ENCODE measurements at regions not wholly inside any gene's neighbourhood (a gene's known extent, or its start where the extent isn't known, plus 50 kb on each side); places are given as distances from the start of the nearest gene placed in this dataset.
"Not testable (repeated sequence)": the region's sequence is repeated elsewhere in the genome, so short reads cannot be mapped to it uniquely, and the experiment has no call there.

DNA sequence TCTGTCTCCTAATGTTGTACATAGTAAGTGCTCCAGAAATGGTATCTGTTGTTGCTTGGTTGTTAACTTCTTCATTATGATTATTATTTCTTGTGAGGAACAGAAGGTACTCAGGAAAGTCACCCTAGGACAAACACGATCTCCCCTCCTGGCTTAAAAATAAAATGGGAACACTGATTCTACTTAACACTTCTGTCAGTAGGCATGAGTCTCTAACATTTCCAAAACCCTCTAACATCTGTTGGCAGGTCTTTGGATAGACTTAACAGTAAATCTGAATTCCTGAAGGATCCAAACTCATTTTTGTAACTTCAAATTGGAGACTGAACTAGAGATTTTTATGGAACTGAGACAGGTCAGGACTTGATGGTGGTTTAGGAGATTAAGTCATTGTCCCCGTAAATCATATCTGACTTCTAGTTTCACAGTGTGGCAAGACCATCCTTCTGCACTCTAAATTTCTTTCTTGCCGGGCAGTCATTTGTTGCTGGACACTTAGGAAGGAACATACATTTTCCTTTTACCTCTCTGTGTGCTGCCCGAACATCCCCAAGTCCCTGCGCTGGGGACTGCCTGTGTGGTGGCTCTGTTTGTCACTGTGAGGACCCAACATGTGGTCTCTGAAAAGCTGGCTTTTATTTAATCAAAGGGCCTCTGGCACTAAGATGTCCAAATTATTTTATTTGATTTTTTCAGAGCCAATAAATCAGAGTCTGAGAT is 149.9 kb downstream of the NPIPB5 start:
- Histone ChIP-seq H3K4me1 (ENCODE audit: control insufficient read depth in 2 of 3, insufficient read depth in 2 of 3, low read depth in 1 of 3, low read length in 3 of 3) (no peaks in the 10 kb centered on the region), H3K27me3 (ENCODE audit: control insufficient read depth, insufficient read depth, low read length) (no peaks in the 10 kb centered on the region), H3K9ac (ENCODE audit: low read length in 3 of 3) (no peak overlapping the region), H3K9me3 (ENCODE audit: control insufficient read depth in 2 of 3, insufficient read depth in 1 of 3, low read length in 3 of 3) (no peaks in the 10 kb centered on the region), H3K36me3 (ENCODE audit: control insufficient read depth in 2 of 3, insufficient read depth in 3 of 3, low read length in 3 of 3) (no peaks in the 10 kb centered on the region), H3K4me3 (ENCODE audit: low read length in 3 of 3) (no peak overlapping the region), H3K27ac (ENCODE audit: low read depth in 2 of 2, low read length in 2 of 2) (no peak overlapping the region)
- DNase-seq = no peak
- TF ChIP-seq, protein P1, sequence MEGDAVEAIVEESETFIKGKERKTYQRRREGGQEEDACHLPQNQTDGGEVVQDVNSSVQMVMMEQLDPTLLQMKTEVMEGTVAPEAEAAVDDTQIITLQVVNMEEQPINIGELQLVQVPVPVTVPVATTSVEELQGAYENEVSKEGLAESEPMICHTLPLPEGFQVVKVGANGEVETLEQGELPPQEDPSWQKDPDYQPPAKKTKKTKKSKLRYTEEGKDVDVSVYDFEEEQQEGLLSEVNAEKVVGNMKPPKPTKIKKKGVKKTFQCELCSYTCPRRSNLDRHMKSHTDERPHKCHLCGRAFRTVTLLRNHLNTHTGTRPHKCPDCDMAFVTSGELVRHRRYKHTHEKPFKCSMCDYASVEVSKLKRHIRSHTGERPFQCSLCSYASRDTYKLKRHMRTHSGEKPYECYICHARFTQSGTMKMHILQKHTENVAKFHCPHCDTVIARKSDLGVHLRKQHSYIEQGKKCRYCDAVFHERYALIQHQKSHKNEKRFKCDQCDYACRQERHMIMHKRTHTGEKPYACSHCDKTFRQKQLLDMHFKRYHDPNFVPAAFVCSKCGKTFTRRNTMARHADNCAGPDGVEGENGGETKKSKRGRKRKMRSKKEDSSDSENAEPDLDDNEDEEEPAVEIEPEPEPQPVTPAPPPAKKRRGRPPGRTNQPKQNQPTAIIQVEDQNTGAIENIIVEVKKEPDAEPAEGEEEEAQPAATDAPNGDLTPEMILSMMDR (IDR thresholded peaks at IDR 0.05; ENCODE audit: borderline replicate concordance, extremely low read depth, insufficient read depth) = no peak
- intact Hi-C loops (cut with DNase I) = no loop called here
- FAIRE-seq = no peak

DNA sequence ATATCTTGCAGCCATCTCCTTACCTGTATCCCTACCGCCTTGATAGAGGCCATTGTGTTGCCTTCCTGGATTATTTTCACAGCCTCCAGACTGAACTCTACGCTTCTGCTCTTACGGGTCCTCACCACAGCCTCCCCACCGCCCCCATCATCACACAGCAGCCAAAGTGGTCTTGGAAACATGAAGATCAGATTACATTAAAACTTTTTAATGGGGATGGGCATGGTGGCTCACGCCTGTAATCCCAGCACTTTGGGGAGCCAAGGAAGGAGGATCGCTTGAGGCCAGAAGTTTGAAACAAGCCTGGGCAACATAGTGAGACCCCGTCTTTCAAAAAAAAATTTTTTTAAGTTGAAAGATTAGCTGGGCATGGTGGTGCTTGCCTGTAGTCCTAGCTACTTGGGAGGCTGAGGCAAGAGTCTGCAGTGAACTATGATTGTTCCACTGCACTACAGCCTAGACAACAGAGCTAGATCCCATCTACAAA is 150.5 kb downstream of the NPIPB5 start:
- FAIRE-seq (no peak), DNase-seq (no peak)
- intact Hi-C loops (cut with DNase I) = no loop called here
- no peaks in the 10 kb centered on the region for H3K36me3 ChIP-seq (ENCODE audit: control insufficient read depth in 2 of 3, insufficient read depth in 3 of 3, low read length in 3 of 3)
- no peak overlapping the region for H3K4me3 ChIP-seq (ENCODE audit: low read length in 3 of 3)
- H3K27ac ChIP-seq (ENCODE audit: low read depth in 2 of 2, low read length in 2 of 2) = no peak overlapping the region
- TF ChIP-seq, protein P1 (IDR thresholded peaks at IDR 0.05; ENCODE audit: borderline replicate concordance, extremely low read depth, insufficient read depth) = no peak
- H3K9ac ChIP-seq (ENCODE audit: low read length in 3 of 3) = no peak overlapping the region
- H3K27me3 ChIP-seq (ENCODE audit: control insufficient read depth, insufficient read depth, low read length) = no peaks in the 10 kb centered on the region
- H3K4me1 ChIP-seq (ENCODE audit: control insufficient read depth in 2 of 3, insufficient read depth in 2 of 3, low read depth in 1 of 3, low read length in 3 of 3) = no peaks in the 10 kb centered on the region
- H3K9me3 ChIP-seq (ENCODE audit: control insufficient read depth in 2 of 3, insufficient read depth in 1 of 3, low read length in 3 of 3) = no peaks in the 10 kb centered on the region

DNA sequence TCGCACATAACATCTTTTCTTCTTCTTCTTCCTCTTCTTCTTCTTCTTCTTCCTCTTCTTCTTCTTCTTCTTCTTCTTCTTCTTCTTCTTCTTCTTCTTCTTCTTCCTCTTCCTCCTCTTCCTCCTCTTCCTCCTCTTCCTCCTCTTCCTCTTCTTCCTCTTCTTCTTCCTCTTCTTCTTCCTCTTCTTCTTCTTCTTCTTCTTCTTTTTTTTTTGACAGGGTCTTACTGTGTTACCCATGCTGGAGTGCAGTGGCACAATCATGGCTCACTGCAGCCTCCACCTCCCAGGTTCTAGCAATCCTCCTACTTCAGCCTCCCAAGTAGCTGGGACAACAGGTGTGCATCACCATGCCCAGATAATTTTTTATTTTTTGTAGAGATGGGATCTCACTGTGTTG is 151.0 kb upstream of the HS3ST2 start:
- H3K4me3 ChIP-seq (ENCODE audit: low read length in 3 of 3); H3K9me3 ChIP-seq (ENCODE audit: control insufficient read depth in 2 of 3, insufficient read depth in 1 of 3, low read length in 3 of 3); DNase-seq; intact Hi-C loops (cut with DNase I); H3K36me3 ChIP-seq (ENCODE audit: control insufficient read depth in 2 of 3, insufficient read depth in 3 of 3, low read length in 3 of 3); H3K4me1 ChIP-seq (ENCODE audit: control insufficient read depth in 2 of 3, insufficient read depth in 2 of 3, low read depth in 1 of 3, low read length in 3 of 3); H3K9ac ChIP-seq (ENCODE audit: low read length in 3 of 3); H3K27me3 ChIP-seq (ENCODE audit: control insufficient read depth, insufficient read depth, low read length); FAIRE-seq; H3K27ac ChIP-seq (ENCODE audit: low read depth in 2 of 2, low read length in 2 of 2): not testable (repeated sequence)

DNA sequence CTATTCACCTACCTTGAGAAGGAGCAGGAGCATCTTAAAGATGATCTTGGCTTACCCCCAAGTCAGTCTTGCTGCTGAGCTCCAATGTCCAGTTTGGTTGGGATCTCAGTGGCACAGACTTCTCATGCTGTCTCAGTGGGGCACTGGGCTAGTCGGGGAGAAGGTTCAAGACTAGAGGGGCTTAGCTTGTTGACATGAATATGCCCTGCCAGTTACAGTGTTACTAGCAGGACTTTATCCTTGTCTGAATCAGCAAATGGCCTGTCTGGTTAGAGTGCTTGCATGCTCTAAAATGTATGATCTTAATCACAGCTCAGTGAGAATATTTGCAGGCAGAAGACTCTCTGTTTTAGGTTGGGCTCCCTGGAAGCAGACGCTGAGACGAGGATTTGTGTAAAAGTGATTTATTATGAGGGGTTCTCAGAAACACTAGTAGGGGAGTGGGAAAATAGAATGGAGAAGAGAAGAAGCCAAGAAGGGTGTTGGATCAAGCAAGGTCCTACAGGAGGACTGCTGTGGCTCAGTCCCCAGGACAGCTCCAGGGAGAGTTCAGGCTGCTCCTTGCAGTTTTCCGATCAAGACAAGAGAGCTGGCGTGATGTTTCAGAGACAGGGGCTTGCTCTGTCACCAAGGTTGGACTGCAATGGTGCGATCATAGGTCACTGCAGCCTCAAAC is 150.4 kb upstream of the HS3ST2 start:
- H3K9me3 ChIP-seq (ENCODE audit: control insufficient read depth in 2 of 3, insufficient read depth in 1 of 3, low read length in 3 of 3) = no peaks in the 10 kb centered on the region
- peak in 1 of 5 donors; percentile 15 for DNase-seq
- intact Hi-C loops (cut with DNase I) = no loop called here
- H3K27me3 ChIP-seq (ENCODE audit: control insufficient read depth, insufficient read depth, low read length) = no peaks in the 10 kb centered on the region
- H3K27ac ChIP-seq (ENCODE audit: low read depth in 2 of 2, low read length in 2 of 2) = no peak overlapping the region
- H3K9ac ChIP-seq (ENCODE audit: low read length in 3 of 3) = no peak overlapping the region
- H3K4me3 ChIP-seq (ENCODE audit: low read length in 3 of 3) = no peak overlapping the region
- TF ChIP-seq, protein P1 (IDR thresholded peaks at IDR 0.05; ENCODE audit: borderline replicate concordance, extremely low read depth, insufficient read depth) = no peak
- no peaks in the 10 kb centered on the region for H3K36me3 ChIP-seq (ENCODE audit: control insufficient read depth in 2 of 3, insufficient read depth in 3 of 3, low read length in 3 of 3)
- no peak for FAIRE-seq
- H3K4me1 ChIP-seq (ENCODE audit: control insufficient read depth in 2 of 3, insufficient read depth in 2 of 3, low read depth in 1 of 3, low read length in 3 of 3) = no peaks in the 10 kb centered on the region

All from kidney (tissue), 13 donors.